Panc1 (cell line): ENCODE measurements at regions not wholly inside any gene's neighbourhood (a gene's known extent, or its start where the extent isn't known, plus 50 kb on each side); places are given as distances from the start of the nearest gene placed in this dataset.

ENCODE experiments used
- POLR2AphosphoS5 ChIP-seq: IDR thresholded peaks from 2 replicates; pipeline ENCODE4 v1.6.1; 2012; ENCODE audit warnings: mild to moderate bottlenecking, low read depth, low read length, moderate library complexity
- TCF7L2 ChIP-seq: IDR thresholded peaks from 2 replicates; pipeline ENCODE4 v1.6.1; 2011; ENCODE audit warnings: mild to moderate bottlenecking, low read depth, low read length, inconsistent platforms
- TF ChIP-seq, protein P1 (sequence below): fragments of 450-650 bp; IDR thresholded peaks from 2 replicates; pipeline ENCODE4 v1.5.1; 2017; ENCODE audit warnings: mild to moderate bottlenecking
- TF ChIP-seq, protein P2 (sequence below), 2 experiments: IDR thresholded peaks; 2 replicates each; pipeline ENCODE4 v1.6.1; 2011 to 2012; ENCODE audit warnings: low read depth in 2 of 2, control low read depth in 1 of 2, low read length in 1 of 2, mild to moderate bottlenecking in 1 of 2, moderate library complexity in 1 of 2; ENCODE audit not compliant: insufficient read depth in 1 of 2

DNA sequence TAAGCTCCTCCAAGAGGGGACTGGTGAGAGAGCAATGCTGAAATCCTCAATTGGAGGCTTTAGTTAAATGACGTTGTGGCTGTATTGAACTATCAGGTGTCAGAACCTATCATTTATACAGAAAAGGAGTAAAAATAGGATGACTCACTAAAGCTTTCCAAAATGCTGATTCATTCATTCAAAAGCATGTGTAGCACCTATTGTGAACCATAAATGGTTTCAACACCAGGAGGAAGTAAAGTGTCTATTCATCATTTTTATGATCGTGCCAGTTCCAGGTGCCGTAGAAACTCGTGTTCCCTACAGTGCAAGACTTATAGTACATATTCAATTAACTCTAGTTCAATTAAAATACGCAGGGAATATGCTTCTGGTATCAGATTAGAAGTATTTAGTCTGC is 66.5 kb upstream of the ARRDC4 start:
- TF ChIP-seq, protein P1, sequence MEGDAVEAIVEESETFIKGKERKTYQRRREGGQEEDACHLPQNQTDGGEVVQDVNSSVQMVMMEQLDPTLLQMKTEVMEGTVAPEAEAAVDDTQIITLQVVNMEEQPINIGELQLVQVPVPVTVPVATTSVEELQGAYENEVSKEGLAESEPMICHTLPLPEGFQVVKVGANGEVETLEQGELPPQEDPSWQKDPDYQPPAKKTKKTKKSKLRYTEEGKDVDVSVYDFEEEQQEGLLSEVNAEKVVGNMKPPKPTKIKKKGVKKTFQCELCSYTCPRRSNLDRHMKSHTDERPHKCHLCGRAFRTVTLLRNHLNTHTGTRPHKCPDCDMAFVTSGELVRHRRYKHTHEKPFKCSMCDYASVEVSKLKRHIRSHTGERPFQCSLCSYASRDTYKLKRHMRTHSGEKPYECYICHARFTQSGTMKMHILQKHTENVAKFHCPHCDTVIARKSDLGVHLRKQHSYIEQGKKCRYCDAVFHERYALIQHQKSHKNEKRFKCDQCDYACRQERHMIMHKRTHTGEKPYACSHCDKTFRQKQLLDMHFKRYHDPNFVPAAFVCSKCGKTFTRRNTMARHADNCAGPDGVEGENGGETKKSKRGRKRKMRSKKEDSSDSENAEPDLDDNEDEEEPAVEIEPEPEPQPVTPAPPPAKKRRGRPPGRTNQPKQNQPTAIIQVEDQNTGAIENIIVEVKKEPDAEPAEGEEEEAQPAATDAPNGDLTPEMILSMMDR, result no peak
- TF ChIP-seq POLR2AphosphoS5 (no peak), TCF7L2 (no peak)
- TF ChIP-seq, protein P2, sequence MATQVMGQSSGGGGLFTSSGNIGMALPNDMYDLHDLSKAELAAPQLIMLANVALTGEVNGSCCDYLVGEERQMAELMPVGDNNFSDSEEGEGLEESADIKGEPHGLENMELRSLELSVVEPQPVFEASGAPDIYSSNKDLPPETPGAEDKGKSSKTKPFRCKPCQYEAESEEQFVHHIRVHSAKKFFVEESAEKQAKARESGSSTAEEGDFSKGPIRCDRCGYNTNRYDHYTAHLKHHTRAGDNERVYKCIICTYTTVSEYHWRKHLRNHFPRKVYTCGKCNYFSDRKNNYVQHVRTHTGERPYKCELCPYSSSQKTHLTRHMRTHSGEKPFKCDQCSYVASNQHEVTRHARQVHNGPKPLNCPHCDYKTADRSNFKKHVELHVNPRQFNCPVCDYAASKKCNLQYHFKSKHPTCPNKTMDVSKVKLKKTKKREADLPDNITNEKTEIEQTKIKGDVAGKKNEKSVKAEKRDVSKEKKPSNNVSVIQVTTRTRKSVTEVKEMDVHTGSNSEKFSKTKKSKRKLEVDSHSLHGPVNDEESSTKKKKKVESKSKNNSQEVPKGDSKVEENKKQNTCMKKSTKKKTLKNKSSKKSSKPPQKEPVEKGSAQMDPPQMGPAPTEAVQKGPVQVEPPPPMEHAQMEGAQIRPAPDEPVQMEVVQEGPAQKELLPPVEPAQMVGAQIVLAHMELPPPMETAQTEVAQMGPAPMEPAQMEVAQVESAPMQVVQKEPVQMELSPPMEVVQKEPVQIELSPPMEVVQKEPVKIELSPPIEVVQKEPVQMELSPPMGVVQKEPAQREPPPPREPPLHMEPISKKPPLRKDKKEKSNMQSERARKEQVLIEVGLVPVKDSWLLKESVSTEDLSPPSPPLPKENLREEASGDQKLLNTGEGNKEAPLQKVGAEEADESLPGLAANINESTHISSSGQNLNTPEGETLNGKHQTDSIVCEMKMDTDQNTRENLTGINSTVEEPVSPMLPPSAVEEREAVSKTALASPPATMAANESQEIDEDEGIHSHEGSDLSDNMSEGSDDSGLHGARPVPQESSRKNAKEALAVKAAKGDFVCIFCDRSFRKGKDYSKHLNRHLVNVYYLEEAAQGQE (IDR thresholded peaks at IDR 0.05; ENCODE audit: insufficient read depth in 1 of 2, low read depth in 2 of 2, low read length in 1 of 2), result no peak
